ENCODE measurements at regions not wholly inside any gene's neighbourhood (a gene's known extent, or its start where the extent isn't known, plus 50 kb on each side); places are given as distances from the start of the nearest gene placed in this dataset.

GRCh38 chr7:25279705-25280104, 51.4 kb upstream of the NPVF start:
- no peak for DNase-seq

GRCh38 chr7:25280181-25280580, 51.9 kb upstream of the NPVF start:
- no peak for DNase-seq

- DNase-seq, result no peak
Measured at GRCh38 chr7:25282194-25282593, 53.9 kb upstream of the NPVF start.

GRCh38 chr7:25286756-25287155, 58.5 kb upstream of the NPVF start:
- DNase-seq, result no peak

GRCh38 chr7:25287291-25287690, 59.0 kb upstream of the NPVF start:
- DNase-seq, result no peak

- no peak for DNase-seq
Measured at GRCh38 chr7:25288556-25289307, 60.4 kb upstream of the NPVF start.

GRCh38 chr7:25289518-25289917, 61.2 kb upstream of the NPVF start:
- DNase-seq, result no peak

- no peak for DNase-seq
Measured at GRCh38 chr7:25294624-25295023, 66.3 kb upstream of the NPVF start.

- no peak for DNase-seq
Measured at GRCh38 chr7:25295387-25295786, 67.1 kb upstream of the NPVF start.

DNA sequence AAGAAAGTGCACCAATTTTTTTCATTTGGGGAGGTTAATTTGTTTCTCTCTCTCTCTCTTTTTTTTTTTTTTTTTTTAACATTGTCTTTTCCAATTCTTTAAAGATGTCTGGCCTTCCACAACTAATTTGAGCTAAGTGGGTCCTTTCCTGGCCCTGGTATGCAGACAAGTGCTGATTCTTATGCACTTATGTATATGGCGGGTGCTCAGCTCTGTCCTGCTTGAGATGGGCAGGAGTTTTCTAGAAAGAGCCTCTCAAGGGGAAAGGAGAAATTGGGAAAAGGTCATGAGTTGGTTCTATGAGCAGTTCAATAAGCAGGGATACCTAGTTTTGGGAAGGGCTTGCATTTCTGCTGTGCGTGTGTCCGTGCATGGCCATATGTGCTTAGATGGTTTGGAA, 67.8 kb upstream of the NPVF start:
- no peak for DNase-seq

- no peak for DNase-seq
Measured at GRCh38 chr7:25297278-25297677, 69.0 kb upstream of the NPVF start.

- DNase-seq, result no peak
Measured at GRCh38 chr7:25303281-25304181, 75.2 kb upstream of the NPVF start.

DNA sequence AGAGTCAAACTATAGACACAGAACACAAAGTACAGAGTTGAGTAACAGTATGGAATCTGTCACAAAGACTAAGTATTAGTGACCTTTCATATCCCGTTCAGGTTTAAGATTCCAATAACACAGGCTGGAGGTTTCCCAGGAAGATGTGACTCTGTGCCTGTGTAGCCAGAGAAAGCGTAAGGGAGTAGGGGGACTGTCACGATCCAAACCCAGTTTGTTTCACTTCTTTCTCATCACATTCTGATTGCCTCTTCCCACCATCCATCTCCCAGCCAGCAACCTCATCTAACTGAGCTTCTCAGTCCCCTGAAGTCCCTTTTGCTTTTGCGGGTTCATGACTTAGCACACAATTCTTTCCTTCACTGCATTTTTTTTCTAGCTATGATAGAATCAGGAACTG, 76.4 kb upstream of the NPVF start:
- no peak for DNase-seq

DNA sequence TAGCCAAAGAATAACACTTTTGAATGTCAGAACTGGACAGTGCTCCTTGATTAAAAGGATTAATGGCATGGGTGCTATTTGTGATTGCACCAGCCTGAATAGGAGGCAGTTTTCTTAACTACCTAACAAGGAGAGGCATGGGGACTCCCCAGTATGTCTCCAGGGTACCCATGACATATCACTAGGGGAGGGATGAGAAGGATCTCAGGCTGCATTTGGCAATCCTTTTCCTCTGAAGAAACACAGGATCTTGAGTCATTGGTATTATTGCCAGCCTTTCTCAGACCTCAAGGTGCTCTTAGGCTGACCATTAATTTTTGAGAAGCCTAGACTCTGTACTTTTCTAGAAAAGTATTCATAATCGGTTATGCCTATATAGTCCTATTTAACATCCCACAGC, 77.5 kb upstream of the NPVF start:
- no peak for DNase-seq

DNA sequence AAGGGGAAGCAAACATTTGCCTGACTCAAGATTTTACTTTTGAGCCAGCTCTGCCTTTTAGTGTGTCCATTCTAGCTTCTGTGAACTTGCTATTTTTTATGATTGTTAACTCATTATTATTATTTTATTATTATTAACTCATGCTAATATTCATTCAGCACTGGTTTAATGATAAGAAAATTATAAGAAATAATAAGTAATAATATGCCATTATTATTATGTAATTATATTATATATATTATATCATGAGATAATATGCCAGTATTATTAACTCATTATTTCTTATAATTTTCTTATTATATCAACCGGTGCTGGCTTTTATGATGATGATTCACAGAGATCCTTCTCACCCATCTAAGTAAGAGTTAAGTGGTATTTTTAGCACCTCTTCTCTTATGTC, 79.3 kb upstream of the NPVF start:
- DNase-seq, result no peak

- DNase-seq, result no peak
Measured at GRCh38 chr7:25308246-25308645, 80.0 kb upstream of the NPVF start.

DNA sequence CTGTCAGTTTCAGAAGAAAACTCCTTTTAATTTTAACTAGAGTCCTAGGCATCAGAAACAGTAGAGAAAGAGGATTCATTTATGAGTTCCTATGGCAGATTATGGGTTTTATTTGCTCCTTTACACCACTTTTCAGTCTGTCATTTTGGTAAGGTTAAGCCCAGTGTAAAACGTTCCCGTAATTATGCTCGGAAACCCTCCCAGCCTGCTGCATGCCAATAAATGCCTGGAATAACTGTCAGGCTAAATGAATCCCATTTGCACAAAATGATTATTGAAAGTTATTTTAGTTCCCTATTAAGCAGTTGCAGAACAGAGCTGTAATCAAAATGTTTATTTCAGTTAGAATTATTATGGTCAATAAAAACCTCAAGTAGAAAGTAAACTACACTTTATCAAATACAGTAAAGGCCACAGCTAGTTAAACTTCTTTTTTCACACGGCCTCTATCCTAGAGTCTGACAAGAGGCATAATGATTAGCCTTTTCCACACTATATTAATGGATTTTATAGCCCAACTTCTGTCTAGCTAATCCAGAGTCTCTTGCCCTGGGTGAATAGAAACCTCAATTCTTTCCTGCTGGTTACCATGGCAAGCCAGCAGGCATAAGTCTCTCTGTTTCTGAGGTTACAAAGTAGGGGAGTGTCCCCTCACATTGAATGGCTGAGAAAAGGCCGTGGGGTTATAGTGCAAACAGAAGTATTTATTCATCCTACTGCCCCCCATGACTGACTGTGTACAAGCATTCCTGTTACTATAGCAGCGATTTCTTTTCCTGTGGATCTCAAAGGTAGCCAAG, 80.8 kb upstream of the NPVF start:
- no peak for DNase-seq

- no peak for DNase-seq
Measured at GRCh38 chr7:25310896-25311295, 82.6 kb upstream of the NPVF start.

GRCh38 chr7:25311346-25311745, 83.1 kb upstream of the NPVF start:
- DNase-seq, result no peak

DNA sequence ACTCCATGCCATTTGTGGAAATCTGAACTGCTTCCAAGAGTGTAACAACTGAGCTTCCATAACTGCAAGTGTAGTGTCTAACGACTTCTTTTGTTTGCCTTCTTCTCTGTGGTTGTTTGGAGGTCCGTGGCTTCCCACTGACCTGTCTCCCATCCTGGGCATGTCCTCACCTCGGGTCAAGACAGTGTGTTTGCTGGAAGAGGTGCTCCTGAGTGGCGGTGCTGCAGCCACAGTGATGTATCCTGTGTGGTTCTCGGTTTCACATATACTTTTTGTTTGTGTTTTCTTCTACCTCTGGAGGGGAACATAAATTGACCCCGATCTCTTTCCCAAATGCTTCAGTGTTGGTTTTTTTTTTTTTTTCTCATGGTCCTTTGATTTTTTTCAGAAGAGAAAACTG, 84.7 kb upstream of the NPVF start:
- no peak for DNase-seq

- no peak for DNase-seq
Measured at GRCh38 chr7:25313526-25313925, 85.2 kb upstream of the NPVF start.

DNA sequence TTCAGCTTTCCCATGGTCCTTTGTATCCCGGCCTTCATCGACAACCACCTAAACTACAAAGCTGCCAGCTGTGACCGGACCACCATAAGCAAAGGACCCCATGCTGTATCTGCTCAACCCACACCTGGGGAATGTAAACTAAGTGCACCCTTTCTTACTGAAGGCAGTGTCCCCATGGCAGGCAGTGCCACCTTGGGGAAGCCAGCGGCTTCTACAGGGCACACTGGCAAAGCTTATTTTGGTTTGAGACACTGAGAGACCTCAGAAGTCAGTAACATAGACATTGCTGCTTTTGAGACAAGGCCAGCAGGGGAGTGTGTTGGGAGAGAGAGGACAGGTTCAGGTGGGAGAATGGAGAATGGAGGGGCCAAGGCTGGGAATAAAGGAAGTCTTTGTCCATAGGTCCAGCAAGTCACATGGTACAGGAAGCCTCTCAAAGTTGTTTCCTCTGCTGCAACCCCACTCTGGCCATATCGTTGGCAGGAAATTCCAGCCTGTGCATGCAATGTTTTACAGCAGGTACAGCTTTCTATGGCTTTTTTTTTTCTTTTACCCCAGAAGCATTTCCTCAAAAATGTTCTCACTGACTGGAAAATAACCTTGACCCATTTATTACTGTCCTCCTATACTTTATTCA, 85.9 kb upstream of the NPVF start:
- DNase-seq, result no peak

- no peak for DNase-seq
Measured at GRCh38 chr7:25314731-25315267, 86.5 kb upstream of the NPVF start.

Data from DMS79 (cell line).